ENCODE measurements at regions not wholly inside any gene's neighbourhood (a gene's known extent, or its start where the extent isn't known, plus 50 kb on each side); places are given as distances from the start of the nearest gene placed in this dataset.

DNA sequence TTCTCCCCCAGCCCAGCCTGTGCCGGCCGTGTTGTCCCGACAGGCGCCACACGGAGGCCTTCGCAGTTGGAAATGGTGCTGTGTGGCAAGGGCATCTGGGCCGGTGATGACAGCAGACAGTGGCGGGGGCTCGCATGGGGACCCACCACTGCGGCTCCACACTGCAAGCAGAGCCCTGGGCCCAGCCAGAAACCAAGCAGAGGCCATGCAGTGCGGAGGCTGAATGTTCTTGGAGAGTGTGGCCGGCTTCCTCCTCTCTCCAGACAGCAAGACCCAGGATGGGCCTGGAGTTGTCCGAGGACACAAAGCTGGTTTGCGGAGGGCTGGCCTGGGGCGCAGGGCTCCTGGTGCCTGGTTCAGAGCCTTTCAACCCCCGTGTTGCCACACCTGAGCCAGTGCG, 104.6 kb downstream of the SIK1 start:
- TF ChIP-seq, protein P1, sequence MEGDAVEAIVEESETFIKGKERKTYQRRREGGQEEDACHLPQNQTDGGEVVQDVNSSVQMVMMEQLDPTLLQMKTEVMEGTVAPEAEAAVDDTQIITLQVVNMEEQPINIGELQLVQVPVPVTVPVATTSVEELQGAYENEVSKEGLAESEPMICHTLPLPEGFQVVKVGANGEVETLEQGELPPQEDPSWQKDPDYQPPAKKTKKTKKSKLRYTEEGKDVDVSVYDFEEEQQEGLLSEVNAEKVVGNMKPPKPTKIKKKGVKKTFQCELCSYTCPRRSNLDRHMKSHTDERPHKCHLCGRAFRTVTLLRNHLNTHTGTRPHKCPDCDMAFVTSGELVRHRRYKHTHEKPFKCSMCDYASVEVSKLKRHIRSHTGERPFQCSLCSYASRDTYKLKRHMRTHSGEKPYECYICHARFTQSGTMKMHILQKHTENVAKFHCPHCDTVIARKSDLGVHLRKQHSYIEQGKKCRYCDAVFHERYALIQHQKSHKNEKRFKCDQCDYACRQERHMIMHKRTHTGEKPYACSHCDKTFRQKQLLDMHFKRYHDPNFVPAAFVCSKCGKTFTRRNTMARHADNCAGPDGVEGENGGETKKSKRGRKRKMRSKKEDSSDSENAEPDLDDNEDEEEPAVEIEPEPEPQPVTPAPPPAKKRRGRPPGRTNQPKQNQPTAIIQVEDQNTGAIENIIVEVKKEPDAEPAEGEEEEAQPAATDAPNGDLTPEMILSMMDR (IDR thresholded peaks at IDR 0.05) = no peak
- TF ChIP-seq EZH2 (IDR thresholded peaks at IDR 0.05; ENCODE audit: borderline replicate concordance, insufficient read depth, low read depth, low read length, poor library complexity, severe bottlenecking) = no peak

Measured in B cell (primary cell).